H1 (cell line): ENCODE measurements at regions not wholly inside any gene's neighbourhood (a gene's known extent, or its start where the extent isn't known, plus 50 kb on each side); places are given as distances from the start of the nearest gene placed in this dataset.

Source experiments
- BCL11A ChIP-seq, 2 experiments: IDR thresholded peaks; one replicate each; pipeline ENCODE4 v1.6.1; 2011; ENCODE audit warnings: low read depth in 2 of 2, low read length in 2 of 2, mild to moderate bottlenecking in 2 of 2
- CBX8 ChIP-seq: fragments of 300-800, 300-1000 bp; sonication (generic); IDR thresholded peaks from 2 replicates; pipeline ENCODE4 v1.7.1; 2016; ENCODE audit warnings: low read depth, low read length, borderline replicate concordance
- CHD1 ChIP-seq: IDR thresholded peaks from 2 replicates; pipeline ENCODE4 v1.6.1; 2012; ENCODE audit warnings: low read depth, low read length, improper control_type of control experiment
- CHD7 ChIP-seq: fragments of 300-600 bp; sonication (generic); IDR thresholded peaks from 2 replicates; pipeline ENCODE4 v1.7.1; 2012; ENCODE audit warnings: low read length, moderate library complexity, mild to moderate bottlenecking, inconsistent platforms; ENCODE audit not compliant: insufficient replicate concordance
- CTCF ChIP-seq, 3 experiments: IDR thresholded peaks; 1 replicate in 2 of 3; 2 replicates in 1 of 3; pipeline versions ENCODE4 v1.5.1 to v1.6.1; 2011; ENCODE audit warnings: low read length in 3 of 3, mild to moderate bottlenecking in 3 of 3, inconsistent platforms in 2 of 3, low read depth in 1 of 3, moderate library complexity in 1 of 3; ENCODE audit not compliant: insufficient read depth in 1 of 3; ENCODE audit errors: control extremely low read depth in 1 of 3
- GABPA ChIP-seq: IDR thresholded peaks from 2 replicates; pipeline ENCODE4 v1.6.1; 2011; ENCODE audit warnings: mild to moderate bottlenecking, low read length, moderate library complexity, borderline replicate concordance; ENCODE audit not compliant: insufficient read depth
- SIRT6 ChIP-seq: IDR thresholded peaks from one replicate; pipeline ENCODE4 v1.7.1; 2012; ENCODE audit warnings: low read length, inconsistent platforms
- SIX5 ChIP-seq: IDR thresholded peaks from 2 replicates; pipeline ENCODE4 v1.6.1; 2011; ENCODE audit warnings: mild to moderate bottlenecking, low read depth, low read length
- TAF7 ChIP-seq: optimal IDR thresholded peaks from 2 replicates; pipeline ENCODE3; 2011; ENCODE audit warnings: low read depth, mild to moderate bottlenecking, inconsistent platforms, low read length, moderate library complexity, borderline replicate concordance

GRCh38 chr13:73516731-73517130 lies 457.9 kb downstream of the KLF5 start (continued):
- TF ChIP-seq CHD7 (no peak), BCL11A (IDR thresholded peaks at IDR 0.05; ENCODE audit: low read depth in 2 of 2, low read length in 2 of 2) (no peak), CTCF (IDR thresholded peaks at IDR 0.05; ENCODE audit: control extremely low read depth in 1 of 3, insufficient read depth in 1 of 3, low read depth in 1 of 3, low read length in 3 of 3) (no peak), CBX8 (no peak), GABPA (no peak), CHD1 (no peak), SIRT6 (no peak), TAF7 (no peak), SIX5 (no peak)
